ENCODE measurements at regions not wholly inside any gene's neighbourhood (a gene's known extent, or its start where the extent isn't known, plus 50 kb on each side); places are given as distances from the start of the nearest gene placed in this dataset.
"Not testable (repeated sequence)": the region's sequence is repeated elsewhere in the genome, so short reads cannot be mapped to it uniquely, and the experiment has no call there.

- H3K4me3 ChIP-seq (replicated peaks; ENCODE audit: low read depth, low read length), result no peak overlapping the region
- no peak for DNase-seq (ENCODE audit: extremely low read depth, low read depth)
- TF ChIP-seq, protein P1, sequence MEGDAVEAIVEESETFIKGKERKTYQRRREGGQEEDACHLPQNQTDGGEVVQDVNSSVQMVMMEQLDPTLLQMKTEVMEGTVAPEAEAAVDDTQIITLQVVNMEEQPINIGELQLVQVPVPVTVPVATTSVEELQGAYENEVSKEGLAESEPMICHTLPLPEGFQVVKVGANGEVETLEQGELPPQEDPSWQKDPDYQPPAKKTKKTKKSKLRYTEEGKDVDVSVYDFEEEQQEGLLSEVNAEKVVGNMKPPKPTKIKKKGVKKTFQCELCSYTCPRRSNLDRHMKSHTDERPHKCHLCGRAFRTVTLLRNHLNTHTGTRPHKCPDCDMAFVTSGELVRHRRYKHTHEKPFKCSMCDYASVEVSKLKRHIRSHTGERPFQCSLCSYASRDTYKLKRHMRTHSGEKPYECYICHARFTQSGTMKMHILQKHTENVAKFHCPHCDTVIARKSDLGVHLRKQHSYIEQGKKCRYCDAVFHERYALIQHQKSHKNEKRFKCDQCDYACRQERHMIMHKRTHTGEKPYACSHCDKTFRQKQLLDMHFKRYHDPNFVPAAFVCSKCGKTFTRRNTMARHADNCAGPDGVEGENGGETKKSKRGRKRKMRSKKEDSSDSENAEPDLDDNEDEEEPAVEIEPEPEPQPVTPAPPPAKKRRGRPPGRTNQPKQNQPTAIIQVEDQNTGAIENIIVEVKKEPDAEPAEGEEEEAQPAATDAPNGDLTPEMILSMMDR (IDR thresholded peaks at IDR 0.05; ENCODE audit: low read depth, low read length, missing control alignments), result no peak
These were observed 121.4 kb downstream of the DMRT2 start for GRCh38 chr9:1171546-1171945.

GRCh38 chr9:1173211-1173610, 123.1 kb downstream of the DMRT2 start:
- H3K4me3 ChIP-seq (replicated peaks; ENCODE audit: low read depth, low read length), result no peak overlapping the region
- peak; percentile 78 for DNase-seq (ENCODE audit: extremely low read depth, low read depth)
- TF ChIP-seq, protein P1 (IDR thresholded peaks at IDR 0.05; ENCODE audit: low read depth, low read length, missing control alignments), result no peak

DNA sequence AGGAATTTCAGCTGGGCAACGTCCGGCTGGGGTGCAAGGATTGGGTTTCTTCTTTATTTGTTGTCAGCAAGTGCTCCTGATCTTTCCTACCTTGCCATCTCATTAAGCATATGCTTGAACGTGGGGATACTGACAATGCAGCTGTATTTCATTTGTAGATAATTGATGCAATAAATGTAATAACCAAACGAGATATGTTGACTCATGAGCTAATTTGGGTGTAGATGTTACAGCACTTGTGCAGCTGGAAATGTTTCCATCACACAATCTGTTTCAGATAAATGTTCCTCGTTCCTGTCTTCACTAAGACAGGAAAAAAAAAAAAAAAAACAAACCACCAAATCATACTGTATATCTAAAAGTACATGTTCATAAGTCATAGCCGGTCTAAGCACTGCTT, 123.8 kb downstream of the DMRT2 start:
- peak; percentile 89 for DNase-seq (ENCODE audit: extremely low read depth, low read depth)
- TF ChIP-seq, protein P1 (IDR thresholded peaks at IDR 0.05; ENCODE audit: low read depth, low read length, missing control alignments), result no peak
- no peak overlapping the region for H3K4me3 ChIP-seq (replicated peaks; ENCODE audit: low read depth, low read length)

DNA sequence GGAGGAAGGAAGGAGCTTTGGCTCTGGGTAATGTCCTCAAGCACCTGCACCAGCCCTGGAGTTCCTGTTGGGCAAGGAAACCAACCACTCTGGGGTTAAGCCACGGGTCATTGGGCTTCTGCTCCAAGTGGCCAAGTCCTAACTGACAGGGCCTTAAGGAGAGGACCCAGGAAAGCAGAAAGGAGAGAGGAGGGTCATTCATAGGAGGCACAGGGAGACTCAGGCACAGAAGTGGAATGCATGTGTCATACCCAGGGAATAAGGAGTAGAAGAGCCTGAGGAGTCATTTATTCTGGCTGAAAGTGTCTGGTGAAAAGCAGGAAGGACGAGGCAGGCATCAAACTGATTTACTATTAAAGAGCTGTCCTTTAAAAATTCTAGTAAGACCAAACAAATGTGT, 129.2 kb downstream of the DMRT2 start:
- TF ChIP-seq, protein P1 (IDR thresholded peaks at IDR 0.05; ENCODE audit: low read depth, low read length, missing control alignments), result no peak
- no peak overlapping the region for H3K4me3 ChIP-seq (replicated peaks; ENCODE audit: low read depth, low read length)
- no peak for DNase-seq (ENCODE audit: extremely low read depth, low read depth)

- H3K4me3 ChIP-seq (replicated peaks; ENCODE audit: low read depth, low read length), result no peak overlapping the region
- TF ChIP-seq, protein P1 (IDR thresholded peaks at IDR 0.05; ENCODE audit: low read depth, low read length, missing control alignments), result no peak
- DNase-seq (ENCODE audit: extremely low read depth, low read depth), result peak; percentile 90
These were observed 134.0 kb downstream of the DMRT2 start for GRCh38 chr9:1184146-1184545.

- DNase-seq (ENCODE audit: extremely low read depth, low read depth), result not testable (repeated sequence)
These were observed 137.0 kb downstream of the DMRT2 start for GRCh38 chr9:1187137-1187536.

GRCh38 chr9:1195636-1196035, 145.5 kb downstream of the DMRT2 start:
- not testable (repeated sequence) for H3K4me3 ChIP-seq (replicated peaks; ENCODE audit: low read depth, low read length)

More at GRCh38 chr9:1187137-1187536, 137.0 kb downstream of the DMRT2 start:
- H3K4me3 ChIP-seq (replicated peaks; ENCODE audit: low read depth, low read length), result not testable (repeated sequence)

DNA sequence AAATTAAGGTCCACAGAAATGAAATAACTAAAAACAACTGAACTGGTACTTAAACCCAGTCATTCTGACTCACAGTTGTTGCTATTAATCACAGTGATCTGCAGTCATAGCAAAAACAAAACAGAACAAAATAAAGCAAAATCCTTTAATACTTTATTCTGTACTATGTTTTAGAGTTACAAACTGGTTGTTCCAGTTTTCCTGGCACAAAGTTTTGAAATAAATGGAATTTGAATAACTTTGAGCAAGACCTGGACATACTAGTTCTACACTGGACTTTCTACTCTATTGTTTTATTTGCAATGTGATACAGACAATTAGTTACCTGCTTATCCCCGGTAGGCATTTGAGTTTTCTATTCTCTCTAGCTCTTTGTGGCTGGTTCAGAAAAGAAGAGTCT, 147.9 kb downstream of the DMRT2 start:
- no peak overlapping the region for H3K4me3 ChIP-seq (replicated peaks; ENCODE audit: low read depth, low read length)
- DNase-seq (ENCODE audit: extremely low read depth, low read depth), result no peak
- TF ChIP-seq, protein P1 (IDR thresholded peaks at IDR 0.05; ENCODE audit: low read depth, low read length, missing control alignments), result no peak

More at GRCh38 chr9:1195636-1196035, 145.5 kb downstream of the DMRT2 start:
- not testable (repeated sequence) for DNase-seq (ENCODE audit: extremely low read depth, low read depth)
